Limb (tissue), 2 donors: ENCODE measurements at regions not wholly inside any gene's neighbourhood (a gene's known extent, or its start where the extent isn't known, plus 50 kb on each side); places are given as distances from the start of the nearest gene placed in this dataset.

Experiments used
- DNase-seq, 2 donors: peaks; one replicate each; pipeline ENCODE4 v3.0.0-alpha.2; 2016; ENCODE audit errors: extremely low spot score in 2 of 2

DNA sequence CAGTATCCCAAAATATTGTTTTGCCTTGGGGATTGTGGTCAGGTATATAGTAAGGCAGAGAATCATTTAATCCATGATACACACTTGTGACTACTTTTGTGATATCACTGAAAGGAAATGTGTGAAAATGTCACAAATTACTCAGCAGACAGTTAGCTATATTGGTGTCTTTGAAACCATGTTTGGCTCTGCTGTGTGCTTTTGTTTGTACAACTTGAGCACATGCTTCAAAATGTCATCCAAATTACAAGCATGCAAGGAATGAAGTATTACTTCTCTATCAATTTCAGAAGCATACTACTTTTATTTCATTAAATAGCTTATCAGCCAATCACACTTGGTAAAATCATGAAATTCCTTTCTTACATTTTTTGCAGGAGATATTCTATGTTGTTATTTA is 619.0 kb upstream of the AGTR1 start:
- DNase-seq: no peak

DNA sequence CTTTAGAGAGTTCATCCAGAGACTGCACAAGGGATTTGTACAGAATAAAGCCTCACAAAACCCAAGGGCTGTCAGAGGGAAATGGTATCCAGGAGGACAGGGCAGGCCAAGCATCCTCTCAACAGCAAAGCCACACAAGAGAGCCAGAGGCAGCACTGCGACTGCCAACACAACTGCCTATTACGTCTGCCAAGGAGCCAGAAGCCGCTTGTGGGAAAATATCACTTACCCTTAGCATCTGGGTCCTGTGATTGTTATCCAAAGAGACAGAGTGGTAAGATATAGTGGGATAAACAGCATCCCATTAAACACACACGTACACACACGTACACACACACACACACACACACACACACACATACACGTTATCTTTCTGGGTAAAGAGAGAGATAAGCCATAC is 618.3 kb upstream of the AGTR1 start:
- peak; percentile 23 to 54 for DNase-seq

DNA sequence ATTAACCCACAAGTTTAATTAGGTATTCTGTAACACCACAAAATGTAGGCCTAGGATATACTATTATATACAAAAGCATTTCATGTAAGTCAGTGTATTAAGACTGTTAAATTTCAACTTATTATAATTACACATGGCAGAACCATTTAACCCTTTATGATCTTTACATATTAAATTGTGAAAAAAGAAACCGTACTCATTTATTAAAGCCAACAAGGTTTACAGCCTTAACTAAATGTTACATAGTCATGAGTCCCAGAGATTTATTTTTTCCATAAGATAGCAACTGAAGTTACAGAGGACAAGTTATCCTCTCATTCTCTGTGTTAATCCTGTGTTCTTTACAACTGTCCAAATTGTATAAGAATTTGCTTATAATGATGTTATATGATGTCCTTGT is 615.8 kb upstream of the AGTR1 start:
- DNase-seq: no peak

DNA sequence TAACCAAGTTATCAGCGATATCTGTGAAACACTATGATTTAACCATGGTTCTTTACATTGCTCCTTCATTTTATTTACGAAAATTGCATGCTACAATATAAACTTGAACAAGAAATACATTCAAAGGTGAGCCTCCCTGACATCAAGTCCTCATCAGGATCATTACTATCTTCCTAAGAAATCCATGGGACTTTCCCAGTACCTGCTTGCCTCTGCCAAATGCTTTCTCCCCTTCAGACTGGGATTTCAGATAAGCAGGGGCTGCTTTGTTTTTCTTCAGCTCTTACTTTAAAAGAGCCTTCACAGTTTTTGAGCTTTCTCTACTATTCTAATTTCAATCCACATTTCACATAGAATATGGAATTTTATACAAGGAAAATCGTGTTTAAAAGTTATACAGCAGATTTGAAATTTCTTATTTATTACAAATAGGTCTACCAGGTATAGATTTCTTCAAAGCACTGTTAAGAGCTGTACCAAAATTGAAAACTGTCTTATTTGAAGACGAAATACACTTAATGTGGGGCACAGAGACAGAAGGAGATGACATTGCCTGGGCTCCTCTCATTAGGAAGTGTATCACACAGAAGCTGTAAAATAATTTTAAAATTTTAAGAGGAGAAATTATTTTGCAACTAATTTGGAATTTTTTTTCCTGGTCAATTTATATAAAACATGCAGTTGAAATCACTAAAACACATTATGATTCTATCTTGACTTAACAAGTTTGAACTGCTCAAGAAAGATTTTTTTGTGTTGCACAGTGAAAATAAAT is 615.0 kb upstream of the AGTR1 start:
- DNase-seq: no peak

DNA sequence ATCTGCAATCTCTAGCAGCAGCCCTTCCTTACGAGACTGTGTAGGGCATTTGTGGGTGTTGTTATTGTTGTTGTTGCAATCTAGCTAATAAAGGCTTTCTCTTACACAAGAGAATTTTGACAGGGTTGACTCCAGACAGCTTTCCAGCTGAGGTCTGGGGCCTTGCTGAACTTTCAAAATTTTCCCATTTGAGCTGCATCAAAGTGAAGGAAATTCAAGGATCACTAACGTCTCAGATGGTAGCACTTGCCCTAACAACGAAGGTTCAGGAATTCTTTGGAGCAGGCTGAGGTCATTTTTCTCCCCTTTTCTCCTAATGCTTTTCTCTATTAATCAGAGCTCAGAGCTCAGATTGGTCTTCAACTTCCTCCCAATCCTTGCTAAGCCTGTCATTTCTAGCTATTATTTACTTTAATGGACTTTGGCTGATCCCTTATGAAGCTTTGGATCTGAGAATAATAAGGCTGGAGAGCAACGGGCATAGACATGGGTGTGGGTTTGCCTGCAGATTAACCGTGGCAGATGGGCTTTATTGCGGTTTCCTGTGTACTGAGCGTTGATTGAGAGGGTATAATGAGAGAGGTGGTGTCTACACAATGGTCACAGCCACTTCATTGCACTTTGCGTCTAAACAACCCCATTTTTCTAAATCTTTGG is 614.0 kb upstream of the AGTR1 start:
- no peak for DNase-seq

DNA sequence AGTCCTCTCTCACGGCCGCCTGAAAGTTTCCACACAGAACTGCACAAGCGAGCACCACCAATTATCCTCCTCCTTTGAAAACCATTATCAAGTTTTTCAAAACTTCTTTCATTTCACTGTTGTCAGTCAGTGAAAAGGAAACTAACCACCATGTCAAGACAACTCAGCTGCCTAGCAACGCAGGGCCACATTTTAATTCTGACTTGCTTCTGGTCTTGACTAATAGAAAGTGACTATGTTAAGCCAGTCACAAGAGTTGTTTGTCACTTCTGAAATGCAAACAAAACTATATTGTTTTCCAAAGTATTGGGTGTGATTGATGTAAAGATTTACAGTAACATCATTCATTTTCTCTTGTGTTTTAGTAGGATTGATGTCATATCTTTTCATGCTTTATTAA is 612.8 kb upstream of the AGTR1 start:
- no peak for DNase-seq

DNA sequence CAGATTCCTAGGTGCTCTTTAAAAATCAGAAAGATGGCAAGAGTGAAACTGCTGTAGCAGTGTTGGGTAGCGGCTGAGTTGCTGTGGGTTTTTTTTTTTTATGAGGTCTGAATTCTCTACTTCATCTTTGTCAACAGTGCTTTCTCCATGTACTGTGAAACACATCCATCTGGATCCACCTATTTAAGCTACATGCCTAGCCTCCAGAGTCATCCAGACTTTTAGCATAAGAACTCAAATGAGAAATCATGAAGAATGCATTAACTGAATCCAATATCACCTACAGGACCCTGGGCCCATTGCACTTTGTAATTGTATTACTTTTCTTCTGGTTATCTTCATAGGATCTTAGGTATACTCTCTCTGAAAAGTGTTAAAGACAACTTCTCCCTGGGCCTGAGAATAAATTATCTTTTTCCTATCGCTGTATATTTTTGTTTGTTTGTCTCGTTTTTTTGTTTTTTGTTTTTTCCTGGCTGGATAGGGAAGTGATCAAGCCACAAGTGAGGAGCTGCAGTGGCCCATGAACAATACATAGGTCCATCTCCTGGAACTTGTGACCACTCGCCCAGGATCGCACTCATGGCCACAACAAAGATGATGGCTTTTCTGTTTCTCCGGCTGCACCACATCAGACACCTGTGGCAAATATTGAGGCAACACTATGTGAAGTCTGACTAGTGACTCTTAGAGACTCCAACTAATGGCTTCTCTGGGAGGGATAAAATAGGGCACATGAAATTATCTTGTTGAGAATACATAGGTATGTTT is 609.9 kb upstream of the AGTR1 start:
- DNase-seq: no peak

DNA sequence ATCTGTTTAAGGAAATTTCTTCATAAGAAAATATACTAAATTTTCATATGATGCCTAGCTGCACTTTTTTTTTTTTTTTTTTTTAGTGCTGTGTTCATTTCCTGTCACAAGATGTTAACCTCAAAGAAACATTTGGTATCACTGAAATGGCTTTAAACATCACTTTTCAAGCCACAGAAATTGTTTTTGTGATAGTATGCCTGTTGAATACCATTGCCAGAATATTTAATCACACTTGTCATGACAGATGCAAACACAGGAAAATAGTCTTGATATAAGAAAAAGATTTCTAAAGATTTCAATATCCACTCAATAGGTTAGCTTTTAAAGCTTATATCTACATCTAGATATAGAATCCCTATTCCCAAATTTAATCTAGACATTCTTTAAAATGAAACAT is 608.5 kb upstream of the AGTR1 start:
- no peak for DNase-seq

DNA sequence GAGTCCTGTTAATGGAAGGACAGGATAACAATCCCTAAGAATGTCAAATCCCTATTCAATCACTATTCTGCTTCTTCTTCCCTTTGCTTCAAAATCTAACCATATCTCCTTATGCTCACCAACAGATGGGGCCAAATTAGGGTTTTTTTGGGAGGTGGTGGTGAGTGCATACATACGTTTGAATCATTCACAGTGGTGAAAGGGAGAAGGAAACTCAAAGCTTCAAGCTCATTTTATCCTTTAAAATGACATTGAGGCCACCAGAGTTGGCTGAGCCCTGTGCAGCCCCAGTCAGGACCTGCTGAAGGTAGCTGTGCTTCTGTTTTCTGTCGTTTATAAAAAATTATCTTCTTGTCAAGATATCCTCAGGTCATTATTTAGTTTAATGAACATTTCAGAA is 607.5 kb upstream of the AGTR1 start:
- no peak for DNase-seq

DNA sequence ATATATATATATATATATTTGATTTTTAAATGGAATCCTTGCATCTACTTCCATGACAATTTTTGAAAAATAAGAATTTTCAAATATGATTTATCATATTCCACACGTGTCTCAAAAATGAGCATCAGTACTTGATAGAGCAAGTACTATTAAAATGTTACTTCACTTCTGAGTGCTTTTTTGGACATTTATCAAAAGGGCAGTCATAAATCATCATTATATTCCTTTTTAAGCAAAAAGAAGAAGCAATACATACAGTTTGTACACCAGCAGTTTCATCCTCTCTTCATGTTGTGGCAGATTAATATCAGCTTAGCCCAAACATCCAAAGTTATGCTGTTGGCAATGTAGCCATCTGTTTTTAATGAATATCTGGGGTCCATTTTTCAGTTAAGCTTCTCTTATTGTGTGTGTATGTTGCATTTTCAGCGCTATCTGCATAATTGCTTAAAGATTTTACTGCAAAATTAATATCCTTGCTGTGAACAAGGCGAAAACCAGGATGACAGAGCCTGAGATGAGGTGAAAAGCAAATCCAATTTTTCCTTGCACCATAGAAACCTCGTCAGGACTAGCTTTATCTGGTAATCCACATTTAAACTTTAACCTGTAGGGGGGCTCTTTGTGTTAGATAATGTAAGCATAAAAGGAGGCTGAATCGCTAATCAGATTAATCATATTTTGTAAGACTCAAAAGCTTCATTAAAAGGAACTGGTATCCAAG is 604.9 kb upstream of the AGTR1 start:
- no peak for DNase-seq

DNA sequence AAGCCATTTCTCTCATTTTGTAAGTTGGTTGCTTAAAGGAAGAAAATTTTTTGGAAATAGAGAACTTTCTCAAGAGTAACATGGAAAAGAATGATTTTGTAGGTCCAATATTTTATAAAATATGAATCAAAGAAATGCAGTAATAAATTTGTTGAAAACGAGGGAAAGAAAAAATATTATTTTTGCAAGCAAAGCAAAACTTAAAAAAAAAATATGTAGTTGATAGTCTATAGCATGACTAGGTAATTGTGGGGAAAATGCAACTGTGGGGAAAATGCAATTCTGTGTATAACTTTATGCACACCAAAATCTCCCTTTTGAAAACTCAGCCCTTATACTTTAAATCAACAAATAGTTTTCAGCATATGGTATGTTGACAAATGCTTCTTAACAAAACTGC is 604.0 kb upstream of the AGTR1 start:
- DNase-seq: no peak

DNA sequence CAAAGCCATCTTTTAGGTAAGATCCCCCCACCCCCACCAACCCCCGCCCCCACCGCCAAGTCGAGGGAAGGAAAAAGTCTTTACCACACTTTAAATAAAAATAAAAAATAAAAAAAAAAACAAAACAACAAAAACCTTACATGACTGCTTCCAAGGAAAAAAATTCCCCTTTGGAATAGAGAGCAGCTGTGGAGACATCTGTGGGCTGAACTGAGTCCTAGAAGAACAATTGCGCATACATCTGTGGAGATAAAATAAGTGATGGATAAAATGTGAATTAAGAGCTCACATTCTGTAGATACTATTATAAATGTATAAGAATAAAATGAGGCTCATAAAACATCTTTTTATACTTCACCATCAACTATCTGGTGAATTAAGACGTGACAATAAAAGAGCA is 601.7 kb upstream of the AGTR1 start:
- DNase-seq: peak in 1 of 2 donors; percentile 32

DNA sequence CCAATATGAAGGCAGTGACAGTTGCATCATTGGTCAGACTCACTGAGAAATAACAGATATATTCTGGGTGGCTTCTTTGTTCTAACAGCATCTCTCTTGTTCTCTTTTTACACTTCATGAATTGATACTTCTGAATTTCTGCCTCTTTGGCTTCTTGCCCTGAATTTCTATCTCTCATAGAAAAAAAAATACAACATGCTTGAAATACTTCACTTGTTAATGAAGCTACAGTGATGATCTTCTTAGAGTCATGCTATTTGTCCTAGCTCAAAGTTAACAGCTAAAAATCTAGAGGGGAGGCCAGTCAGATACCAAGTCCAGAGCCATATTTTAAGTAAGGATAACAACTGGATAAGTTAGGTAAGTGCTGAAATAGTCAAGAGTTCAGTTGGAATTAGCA is 597.2 kb upstream of the AGTR1 start:
- DNase-seq: no peak

DNA sequence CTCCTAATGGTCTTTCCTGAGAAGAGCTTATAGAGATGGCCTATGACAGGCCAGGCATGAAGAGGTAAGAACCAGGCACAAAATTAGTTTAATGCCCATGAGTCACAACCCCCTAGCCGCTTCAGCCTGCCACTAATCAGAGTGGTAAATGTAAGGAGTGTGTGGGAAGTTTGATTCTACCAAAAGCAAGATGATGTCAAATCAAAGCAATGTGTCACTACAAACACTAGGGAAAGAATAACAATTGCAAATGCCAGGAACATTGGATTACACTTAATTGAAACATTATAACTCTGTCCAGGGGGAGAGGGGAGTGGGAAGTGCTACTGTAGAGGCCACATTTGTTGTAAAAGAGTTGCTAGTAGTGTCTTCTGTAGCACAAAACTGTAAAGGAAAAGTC is 596.6 kb upstream of the AGTR1 start:
- DNase-seq: no peak

DNA sequence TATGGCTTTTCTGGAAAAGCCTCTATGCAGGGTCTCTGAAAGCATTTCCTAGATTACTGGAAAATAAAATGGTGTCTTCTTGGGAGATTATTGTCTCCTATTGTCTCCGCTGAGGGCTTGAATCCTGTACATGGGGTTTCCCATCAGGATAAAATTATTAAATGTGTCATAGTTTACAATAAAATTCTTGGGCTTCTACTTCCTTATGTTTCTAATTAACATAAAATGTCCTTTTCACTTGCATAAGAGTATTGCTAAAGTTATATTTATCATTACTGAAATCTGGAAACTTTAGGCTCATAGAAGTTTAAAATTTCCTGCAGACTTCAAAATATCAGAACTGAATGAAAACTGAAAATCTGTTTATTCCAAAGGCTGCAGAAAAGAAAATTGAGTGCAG is 595.5 kb upstream of the AGTR1 start:
- DNase-seq: no peak

DNA sequence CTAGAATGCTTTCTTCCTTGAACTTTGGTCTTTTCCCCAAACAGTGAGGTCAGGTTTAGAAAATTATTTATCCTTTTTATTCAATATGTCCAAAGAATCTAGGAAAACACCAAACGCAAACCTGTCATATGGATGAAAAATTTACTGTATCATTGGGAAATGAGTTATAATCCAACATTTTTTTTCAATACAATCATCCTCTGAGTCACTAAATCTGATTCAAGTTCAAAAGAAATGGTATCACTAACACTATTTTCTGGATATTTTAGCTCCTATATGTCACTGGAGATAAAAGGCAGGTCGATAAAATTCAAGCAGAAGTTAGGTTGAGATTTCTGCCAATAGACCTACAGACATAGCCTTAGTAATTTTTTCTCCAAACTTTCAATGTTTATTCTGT is 591.6 kb upstream of the AGTR1 start:
- no peak for DNase-seq

DNA sequence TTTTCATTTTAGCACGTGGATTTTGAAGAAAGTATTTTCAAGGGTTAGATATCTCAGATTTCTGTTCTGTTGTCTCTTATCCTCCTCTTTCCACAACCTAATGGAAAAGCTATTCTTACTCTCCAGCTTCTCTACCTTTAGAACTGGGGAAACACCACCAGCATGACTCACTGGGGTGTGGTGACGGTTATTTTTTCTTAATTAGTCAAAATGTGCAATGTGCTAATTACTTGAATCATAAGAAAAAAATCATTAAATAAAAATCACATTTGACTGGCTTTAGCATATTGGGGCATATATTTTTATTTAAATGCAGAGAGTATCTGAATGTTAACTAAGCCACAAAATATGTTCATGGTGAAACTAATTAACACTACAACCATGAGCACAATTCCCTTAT is 570.7 kb upstream of the AGTR1 start:
- DNase-seq: no peak

DNA sequence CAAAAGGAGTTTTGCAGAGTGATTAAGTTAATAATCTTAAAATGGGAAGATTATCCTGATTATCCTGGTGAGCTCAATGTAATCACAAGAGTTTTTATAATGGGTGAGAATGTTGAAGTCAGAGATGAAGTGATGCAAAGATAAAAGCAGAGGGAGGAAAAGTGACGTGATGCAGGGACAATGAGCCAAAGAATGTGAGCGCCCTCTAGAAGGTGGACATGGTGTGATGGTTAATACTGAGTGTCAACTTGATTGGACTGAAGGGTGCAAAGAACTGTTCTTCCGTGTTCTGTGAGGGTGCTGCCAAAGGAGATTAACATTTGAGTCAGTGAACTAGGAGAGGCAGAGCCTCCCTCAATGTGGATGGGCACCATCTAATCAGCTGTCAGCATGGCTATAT is 569.6 kb upstream of the AGTR1 start:
- DNase-seq: no peak

DNA sequence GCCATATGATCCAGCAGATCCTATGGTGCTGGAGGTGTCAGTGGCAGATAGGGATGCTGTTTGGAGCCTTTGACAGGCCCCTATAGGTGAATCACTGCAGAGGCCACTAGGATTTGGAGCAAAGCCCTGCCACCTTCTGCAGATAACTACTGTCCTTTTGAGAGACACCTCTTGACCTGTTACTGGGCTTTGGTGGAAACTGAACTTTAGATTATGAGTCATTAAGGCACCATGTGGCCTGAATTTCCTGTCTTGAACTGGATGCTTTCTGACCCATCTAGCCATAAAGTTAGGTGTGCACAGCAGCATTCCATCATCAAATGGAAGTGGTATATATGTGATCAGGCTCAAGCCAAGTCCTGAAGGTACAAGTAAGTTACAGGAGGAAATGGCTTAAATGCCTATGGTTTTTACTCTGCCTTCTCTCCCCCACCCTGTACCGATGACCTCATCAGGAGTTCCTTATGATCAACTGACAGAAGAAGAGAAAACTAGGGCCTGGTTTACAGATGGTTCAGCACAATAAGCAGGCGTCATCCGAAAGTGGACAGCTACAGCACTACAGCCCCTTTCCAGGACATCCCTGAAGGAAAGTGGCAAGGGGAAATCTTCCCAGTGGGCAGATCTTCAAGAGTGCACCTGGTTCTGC is 565.6 kb upstream of the AGTR1 start:
- no peak for DNase-seq

DNA sequence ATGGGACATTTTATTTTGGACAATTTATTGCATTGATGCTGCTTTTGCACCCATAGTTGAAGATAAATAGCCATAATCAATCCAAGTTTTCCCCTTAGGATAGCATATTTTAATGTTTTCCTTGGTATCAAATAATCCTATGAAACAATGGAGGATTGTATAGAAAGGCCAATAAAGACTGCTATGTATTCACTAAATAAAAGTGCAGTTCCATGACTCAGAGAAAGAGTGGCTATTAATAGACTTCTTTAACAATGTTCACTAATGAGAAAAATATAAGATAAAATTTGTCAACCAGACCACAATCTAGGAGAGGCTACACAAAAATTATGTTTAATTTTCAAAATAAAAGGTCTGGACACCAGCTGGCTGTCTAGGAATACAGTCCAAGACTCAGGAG is 560.9 kb upstream of the AGTR1 start:
- no peak for DNase-seq

DNA sequence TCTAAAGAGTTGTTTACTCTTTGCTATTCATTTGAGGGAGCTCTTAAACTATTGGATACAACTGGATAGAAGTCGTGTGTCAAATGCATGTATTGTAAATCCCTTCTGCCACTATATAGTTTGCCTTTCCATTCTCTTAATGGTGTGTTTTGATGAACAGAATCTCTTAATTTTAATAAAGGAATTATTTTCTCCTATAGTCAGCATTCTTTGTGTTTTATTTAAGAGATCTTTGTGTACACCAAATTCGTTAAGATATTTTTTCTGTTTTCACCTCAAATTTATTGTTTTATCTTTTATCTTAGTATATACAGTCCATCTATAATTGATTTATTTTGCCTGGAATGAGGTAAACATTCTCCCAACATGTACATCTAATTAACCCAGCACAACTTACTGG is 551.5 kb upstream of the AGTR1 start:
- no peak for DNase-seq
